H9 (cell line): ENCODE measurements at regions not wholly inside any gene's neighbourhood (a gene's known extent, or its start where the extent isn't known, plus 50 kb on each side); places are given as distances from the start of the nearest gene placed in this dataset.

Experiments
- DNase-seq: peaks from one replicate; pipeline ENCODE4 v3.0.0-alpha.2; 2017
- H2AFZ ChIP-seq: one replicate; pipeline ENCODE4 v1.6.1; 2013; ENCODE audit warnings: mild to moderate bottlenecking, low read length, control low read depth, moderate library complexity
- H2AK5ac ChIP-seq: 2 replicates; pipeline ENCODE4 v1.6.1; 2013; ENCODE audit warnings: low read length, control low read depth, mixed read lengths; ENCODE audit not compliant: insufficient read length
- H2BK120ac ChIP-seq: one replicate; pipeline ENCODE4 v1.6.1; 2013; ENCODE audit warnings: low read depth, mild to moderate bottlenecking, low read length, control low read depth, inconsistent platforms; ENCODE audit not compliant: poor library complexity, severe bottlenecking
- H2BK12ac ChIP-seq: 2 replicates; pipeline ENCODE4 v1.6.1; 2013; ENCODE audit warnings: low read length, control low read depth, mixed read lengths, low read depth; ENCODE audit not compliant: insufficient read length
- H2BK15ac ChIP-seq: 2 replicates; pipeline ENCODE4 v1.6.1; 2013; ENCODE audit warnings: low read depth, low read length, control low read depth
- H2BK20ac ChIP-seq: one replicate; pipeline ENCODE4 v1.6.1; 2013; ENCODE audit warnings: low read depth, mild to moderate bottlenecking, low read length, control low read depth, inconsistent platforms; ENCODE audit not compliant: poor library complexity, severe bottlenecking
- H2BK5ac ChIP-seq: 2 replicates; pipeline ENCODE4 v1.6.1; 2013; ENCODE audit warnings: low read length, control low read depth, mixed read lengths; ENCODE audit not compliant: insufficient read length
- H3K14ac ChIP-seq: 2 replicates; pipeline ENCODE4 v1.6.1; 2013; ENCODE audit warnings: low read length, control low read depth; ENCODE audit not compliant: insufficient read depth
- H3K18ac ChIP-seq: 2 replicates; pipeline ENCODE4 v1.6.1; 2013; ENCODE audit warnings: low read depth, mild to moderate bottlenecking, mixed read lengths, low read length, control low read depth; ENCODE audit not compliant: insufficient read length
- H3K23ac ChIP-seq: 2 replicates; pipeline ENCODE4 v1.6.1; 2013; ENCODE audit warnings: low read length, control low read depth, mixed read lengths, low read depth; ENCODE audit not compliant: insufficient read length
- H3K23me2 ChIP-seq: 2 replicates; pipeline ENCODE4 v1.6.1; 2013; ENCODE audit warnings: low read depth, mild to moderate bottlenecking, mixed read lengths, low read length, control low read depth; ENCODE audit not compliant: insufficient read length, poor library complexity, severe bottlenecking
- H3K27ac ChIP-seq: 2 replicates; pipeline ENCODE4 v1.5.1; 2013; ENCODE audit warnings: low read length, control low read depth, mixed read lengths, low read depth; ENCODE audit not compliant: insufficient read length
- H3K27me3 ChIP-seq: 2 replicates; pipeline ENCODE4 v1.6.1; 2013; ENCODE audit warnings: low read length, control low read depth, inconsistent platforms; ENCODE audit not compliant: insufficient read depth
- H3K4ac ChIP-seq: 2 replicates; pipeline ENCODE4 v1.6.1; 2013; ENCODE audit warnings: low read depth, mild to moderate bottlenecking, control low read depth, inconsistent platforms, low read length, moderate library complexity
- H3K4me1 ChIP-seq: 2 replicates; pipeline ENCODE4 v1.6.1; 2013; ENCODE audit warnings: low read length, control low read depth, inconsistent platforms; ENCODE audit not compliant: insufficient read depth
- H3K4me2 ChIP-seq: 2 replicates; pipeline ENCODE4 v1.6.1; 2013; ENCODE audit warnings: low read length, control low read depth, mixed read lengths; ENCODE audit not compliant: insufficient read length, insufficient read depth
- H3K56ac ChIP-seq: 2 replicates; pipeline ENCODE4 v1.6.1; 2013; ENCODE audit warnings: low read depth, mild to moderate bottlenecking, mixed read lengths, low read length, control low read depth; ENCODE audit not compliant: insufficient read length
- H3K79me1 ChIP-seq: 2 replicates; pipeline ENCODE4 v1.6.1; 2013; ENCODE audit warnings: low read depth, mild to moderate bottlenecking, moderate library complexity, low read length, control low read depth, inconsistent platforms; ENCODE audit not compliant: insufficient read depth, poor library complexity, severe bottlenecking
- H3K79me2 ChIP-seq: 2 replicates; pipeline ENCODE4 v1.6.1; 2013; ENCODE audit warnings: low read length, control low read depth, inconsistent platforms; ENCODE audit not compliant: insufficient read depth
- H3K9ac ChIP-seq: 2 replicates; pipeline ENCODE4 v1.6.1; 2013; ENCODE audit warnings: low read length, control low read depth, mixed read lengths; ENCODE audit not compliant: insufficient read length; ENCODE audit errors: extremely low read depth
- H3K9me3 ChIP-seq: one replicate; pipeline ENCODE4 v1.6.1; 2013; ENCODE audit warnings: low read depth, low read length, inconsistent platforms; ENCODE audit not compliant: control insufficient read depth
- H3T11ph ChIP-seq: one replicate; pipeline ENCODE4 v1.6.1; 2013; ENCODE audit warnings: mild to moderate bottlenecking, low read length, control low read depth, inconsistent platforms
- H4K20me1 ChIP-seq: one replicate; pipeline ENCODE4 v1.6.1; 2013; ENCODE audit not compliant: control insufficient read depth, insufficient read length, insufficient read depth
- H4K5ac ChIP-seq: 2 replicates; pipeline ENCODE4 v1.6.1; 2013; ENCODE audit warnings: low read depth, mild to moderate bottlenecking, mixed read lengths, low read length, control low read depth; ENCODE audit not compliant: insufficient read length
- H4K8ac ChIP-seq: replicated peaks from 2 replicates; pipeline ENCODE4 v1.6.1; 2013; ENCODE audit warnings: low read length, control low read depth, mixed read lengths, low read depth; ENCODE audit not compliant: insufficient read length
- H4K91ac ChIP-seq: 2 replicates; pipeline ENCODE4 v1.6.1; 2013; ENCODE audit warnings: low read depth, mild to moderate bottlenecking, moderate library complexity, mixed read lengths, low read length, control low read depth; ENCODE audit not compliant: insufficient read length
- H3K27ac Mint-ChIP-seq, 3 experiments: 2 replicates in 2 of 3; 3 replicates in 1 of 3; pipeline ENCODE4 v1.8.0; 2020 to 2021; ENCODE audit warnings: mixed read lengths in 3 of 3, mild to moderate bottlenecking in 1 of 3, moderate library complexity in 1 of 3
- H3K27me3 Mint-ChIP-seq: 2 replicates; pipeline ENCODE4 v1.8.0; 2021; ENCODE audit warnings: low read depth, mild to moderate bottlenecking, moderate library complexity, mixed read lengths
- H3K36me3 Mint-ChIP-seq, 3 experiments: 2 replicates in 2 of 3; 3 replicates in 1 of 3; pipeline ENCODE4 v1.8.0; 2020 to 2021; ENCODE audit warnings: low read depth in 3 of 3, mixed read lengths in 3 of 3; ENCODE audit not compliant: insufficient read depth in 1 of 3
- H3K4me1 Mint-ChIP-seq, 2 experiments: 2 replicates each; pipeline ENCODE4 v1.8.0; 2020; ENCODE audit warnings: mixed read lengths in 2 of 2
- H3K4me3 Mint-ChIP-seq, 2 experiments: 2 replicates in 1 of 2; 3 replicates in 1 of 2; pipeline ENCODE4 v1.8.0; 2020 to 2021; ENCODE audit warnings: mild to moderate bottlenecking in 2 of 2, mixed read lengths in 2 of 2, moderate library complexity in 1 of 2
- H3K9me3 Mint-ChIP-seq, 2 experiments: 2 replicates in 1 of 2; 3 replicates in 1 of 2; pipeline ENCODE4 v1.8.0; 2020; ENCODE audit warnings: mild to moderate bottlenecking in 2 of 2, mixed read lengths in 2 of 2, moderate library complexity in 1 of 2
- WGBS: extraction: QIAGEN DNeasy Blood & Tissue Kit; methylation state at CpG from one replicate; pipeline ENCODE4 v1.1.7; 2013; ENCODE audit warnings: missing lambda C conversion rate, low lambda C conversion rate, mixed read lengths; ENCODE audit not compliant: insufficient read length; ENCODE audit errors: extremely low coverage; 5-methylcytosine and 5-hydroxymethylcytosine counted together
- TF ChIP-seq, protein P1 (sequence below): fragments of 200-600 bp; sonication (generic); conservative IDR thresholded peaks from 3 replicates; pipeline ENCODE4 v1.8.0; 2021; ENCODE audit warnings: antibody characterized with exemption, mild to moderate bottlenecking

DNA sequence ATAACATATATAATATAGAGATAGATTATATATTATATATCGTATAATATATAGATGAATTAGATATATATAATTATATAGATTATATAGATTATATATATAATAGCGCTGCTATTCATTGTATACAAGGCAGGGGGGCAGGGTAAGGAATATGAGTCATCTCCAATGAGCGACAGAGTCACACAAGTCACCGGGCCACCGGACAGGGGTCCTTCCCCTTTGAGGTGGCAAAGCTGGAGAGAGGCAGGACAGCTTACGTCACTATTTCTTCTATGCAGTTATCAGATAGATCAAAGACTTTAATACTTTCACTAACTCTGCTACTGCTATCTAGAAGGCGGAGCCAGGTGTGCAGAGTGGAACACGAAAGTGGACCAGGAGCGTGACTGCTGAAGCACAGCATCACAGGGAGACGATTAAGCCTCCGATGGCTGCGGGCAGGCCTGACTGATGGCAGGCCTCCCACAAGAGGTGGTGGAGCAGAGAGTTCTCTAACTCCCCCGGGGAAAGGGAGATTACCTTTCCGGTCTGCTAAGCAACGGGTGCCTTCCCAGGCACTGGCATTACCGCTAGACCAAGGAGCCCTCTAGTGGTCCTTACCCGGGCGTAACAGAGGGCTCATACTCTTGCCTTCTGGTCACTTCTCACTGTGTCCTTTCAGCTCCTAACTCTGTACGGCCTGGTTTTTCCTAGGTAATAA is 2154.7 kb downstream of the MRPL39 start:
- Histone ChIP-seq H3K14ac (no peak overlapping the region), H3K18ac (no peak overlapping the region), H3K9me3 (no peaks in the 10 kb centered on the region), H4K91ac (no peak overlapping the region), H3K23ac (no peak overlapping the region), H2BK20ac (no peak overlapping the region), H3K9ac (no peak overlapping the region), H2BK15ac (no peak overlapping the region), H3K27me3 (no peaks in the 10 kb centered on the region), H2BK12ac (no peak overlapping the region), H2AK5ac (no peak overlapping the region), H3K4me1 (no peaks in the 10 kb centered on the region), H2BK5ac (no peak overlapping the region), H3K4me2 (no peak overlapping the region), H3K79me1 (no peaks in the 10 kb centered on the region), H3K27ac (no peak overlapping the region), H3T11ph (no peak overlapping the region), H2BK120ac (no peak overlapping the region), H3K79me2 (no peaks in the 10 kb centered on the region), H2AFZ (no peak overlapping the region), H4K20me1 (no peaks in the 10 kb centered on the region), H3K23me2 (no peaks in the 10 kb centered on the region), H4K5ac (no peak overlapping the region), H4K8ac (no peak overlapping the region), H3K4ac (no peak overlapping the region), H3K56ac (no peak overlapping the region)
- Mint-ChIP-seq H3K9me3 (no peaks in the 10 kb centered on the region), H3K27ac (no peak overlapping the region), H3K36me3 (no peaks in the 10 kb centered on the region), H3K4me1 (peaks cover 3% of the 10 kb centered on the region in 2 experiments; a peak in 3 of 4 replicates), H3K4me3 (no peak overlapping the region; a peak in 1 of 5 replicates), H3K27me3 (no peaks in the 10 kb centered on the region)
- no CpG with 5 or more reads among the region's 19 CpGs for WGBS
- DNase-seq: peak; percentile 81
- TF ChIP-seq, protein P1, sequence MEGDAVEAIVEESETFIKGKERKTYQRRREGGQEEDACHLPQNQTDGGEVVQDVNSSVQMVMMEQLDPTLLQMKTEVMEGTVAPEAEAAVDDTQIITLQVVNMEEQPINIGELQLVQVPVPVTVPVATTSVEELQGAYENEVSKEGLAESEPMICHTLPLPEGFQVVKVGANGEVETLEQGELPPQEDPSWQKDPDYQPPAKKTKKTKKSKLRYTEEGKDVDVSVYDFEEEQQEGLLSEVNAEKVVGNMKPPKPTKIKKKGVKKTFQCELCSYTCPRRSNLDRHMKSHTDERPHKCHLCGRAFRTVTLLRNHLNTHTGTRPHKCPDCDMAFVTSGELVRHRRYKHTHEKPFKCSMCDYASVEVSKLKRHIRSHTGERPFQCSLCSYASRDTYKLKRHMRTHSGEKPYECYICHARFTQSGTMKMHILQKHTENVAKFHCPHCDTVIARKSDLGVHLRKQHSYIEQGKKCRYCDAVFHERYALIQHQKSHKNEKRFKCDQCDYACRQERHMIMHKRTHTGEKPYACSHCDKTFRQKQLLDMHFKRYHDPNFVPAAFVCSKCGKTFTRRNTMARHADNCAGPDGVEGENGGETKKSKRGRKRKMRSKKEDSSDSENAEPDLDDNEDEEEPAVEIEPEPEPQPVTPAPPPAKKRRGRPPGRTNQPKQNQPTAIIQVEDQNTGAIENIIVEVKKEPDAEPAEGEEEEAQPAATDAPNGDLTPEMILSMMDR: peak; percentile 84
